ENCODE measurements at regions not wholly inside any gene's neighbourhood (a gene's known extent, or its start where the extent isn't known, plus 50 kb on each side); places are given as distances from the start of the nearest gene placed in this dataset.

GRCh38 chr4:136036744-136037143, 1495.5 kb downstream of the PCDH18 start:
- Histone ChIP-seq H3K27me3 (ENCODE audit: insufficient read depth, poor library complexity, severe bottlenecking) (no peaks in the 10 kb centered on the region), H3K4me3 (replicated peaks; ENCODE audit: insufficient read depth, low read length) (no peak overlapping the region), H3K27ac (replicated peaks) (no peak overlapping the region)
- TF ChIP-seq REST (IDR thresholded peaks at IDR 0.05; ENCODE audit: insufficient replicate concordance, low read depth): no peak
- TF ChIP-seq POLR2AphosphoS5 (IDR thresholded peaks at IDR 0.05; ENCODE audit: low read depth): no peak
- no peak for TF ChIP-seq SPI1 (IDR thresholded peaks at IDR 0.05; ENCODE audit: borderline replicate concordance, low read depth)
- TF ChIP-seq CTCF (IDR thresholded peaks at IDR 0.05; ENCODE audit: insufficient read depth, low read length): no peak
- no peak for TF ChIP-seq GABPA (IDR thresholded peaks at IDR 0.05; ENCODE audit: low read depth)
- peak; percentile 8 to 31 for DNase-seq (ENCODE audit: low read depth in 1 of 2, low spot score in 1 of 2)

GRCh38 chr4:136032391-136032790, 1499.9 kb downstream of the PCDH18 start:
- TF ChIP-seq POLR2AphosphoS5 (IDR thresholded peaks at IDR 0.05; ENCODE audit: low read depth) (no peak), REST (IDR thresholded peaks at IDR 0.05; ENCODE audit: insufficient replicate concordance, low read depth) (no peak), CTCF (IDR thresholded peaks at IDR 0.05; ENCODE audit: insufficient read depth, low read length) (no peak), SPI1 (IDR thresholded peaks at IDR 0.05; ENCODE audit: borderline replicate concordance, low read depth) (no peak), GABPA (IDR thresholded peaks at IDR 0.05; ENCODE audit: low read depth) (no peak)
- H3K27ac ChIP-seq (replicated peaks): no peak overlapping the region
- no peaks in the 10 kb centered on the region for H3K27me3 ChIP-seq (ENCODE audit: insufficient read depth, poor library complexity, severe bottlenecking)
- DNase-seq (ENCODE audit: low read depth in 1 of 2, low spot score in 1 of 2): no peak
- no peak overlapping the region for H3K4me3 ChIP-seq (replicated peaks; ENCODE audit: insufficient read depth, low read length)

GRCh38 chr4:136025540-136025939, 1506.8 kb downstream of the PCDH18 start:
- Histone ChIP-seq H3K27me3 (ENCODE audit: insufficient read depth, poor library complexity, severe bottlenecking) (no peaks in the 10 kb centered on the region), H3K4me3 (replicated peaks; ENCODE audit: insufficient read depth, low read length) (no peak overlapping the region), H3K27ac (replicated peaks) (no peak overlapping the region)
- no peak for DNase-seq (ENCODE audit: low read depth in 1 of 2, low spot score in 1 of 2)
- TF ChIP-seq SPI1 (IDR thresholded peaks at IDR 0.05; ENCODE audit: borderline replicate concordance, low read depth) (no peak), GABPA (IDR thresholded peaks at IDR 0.05; ENCODE audit: low read depth) (no peak), CTCF (IDR thresholded peaks at IDR 0.05; ENCODE audit: insufficient read depth, low read length) (no peak), POLR2AphosphoS5 (IDR thresholded peaks at IDR 0.05; ENCODE audit: low read depth) (no peak), REST (IDR thresholded peaks at IDR 0.05; ENCODE audit: insufficient replicate concordance, low read depth) (no peak)

Measured in HL-60 (cell line).